ENCODE measurements at regions not wholly inside any gene's neighbourhood (a gene's known extent, or its start where the extent isn't known, plus 50 kb on each side); places are given as distances from the start of the nearest gene placed in this dataset.

GRCh38 chr21:16363518-16363917 is 633.7 kb downstream of the USP25 start:
- DNase-seq (ENCODE audit: low spot score), result no peak

GRCh38 chr21:16366207-16366606 is 636.4 kb downstream of the USP25 start:
- DNase-seq (ENCODE audit: low spot score), result no peak

- no peak for DNase-seq (ENCODE audit: low spot score)
These were observed 637.3 kb downstream of the USP25 start for GRCh38 chr21:16367079-16367478.

GRCh38 chr21:16370186-16370585 is 640.4 kb downstream of the USP25 start:
- no peak for DNase-seq (ENCODE audit: low spot score)

GRCh38 chr21:16372586-16372985 is 642.8 kb downstream of the USP25 start:
- DNase-seq (ENCODE audit: low spot score), result no peak

- no peak for DNase-seq (ENCODE audit: low spot score)
These were observed 646.9 kb downstream of the USP25 start for GRCh38 chr21:16376673-16377072.

- no peak for DNase-seq (ENCODE audit: low spot score)
These were observed 647.4 kb downstream of the USP25 start for GRCh38 chr21:16377120-16377658.

- no peak for DNase-seq (ENCODE audit: low spot score)
These were observed 648.1 kb downstream of the USP25 start for GRCh38 chr21:16377857-16378256.

GRCh38 chr21:16378525-16378924 is 648.7 kb downstream of the USP25 start:
- DNase-seq (ENCODE audit: low spot score), result no peak

GRCh38 chr21:16388291-16388690 is 658.5 kb downstream of the USP25 start:
- DNase-seq (ENCODE audit: low spot score), result no peak

- DNase-seq (ENCODE audit: low spot score), result no peak
These were observed 659.3 kb downstream of the USP25 start for GRCh38 chr21:16388911-16389560.

- DNase-seq (ENCODE audit: low spot score), result no peak
These were observed 659.9 kb downstream of the USP25 start for GRCh38 chr21:16389643-16390042.

- DNase-seq (ENCODE audit: low spot score), result no peak
These were observed 665.5 kb downstream of the USP25 start for GRCh38 chr21:16395285-16395684.

GRCh38 chr21:16402752-16403151 is 673.0 kb downstream of the USP25 start:
- no peak for DNase-seq (ENCODE audit: low spot score)

- no peak for DNase-seq (ENCODE audit: low spot score)
These were observed 675.0 kb downstream of the USP25 start for GRCh38 chr21:16404776-16405175.

- no peak for DNase-seq (ENCODE audit: low spot score)
These were observed 676.6 kb downstream of the USP25 start for GRCh38 chr21:16406355-16406754.

- no peak for DNase-seq (ENCODE audit: low spot score)
These were observed 677.8 kb downstream of the USP25 start for GRCh38 chr21:16407403-16408240.

- DNase-seq (ENCODE audit: low spot score), result no peak
These were observed 678.5 kb downstream of the USP25 start for GRCh38 chr21:16408280-16408679.

GRCh38 chr21:16409352-16409751 is 679.6 kb downstream of the USP25 start:
- no peak for DNase-seq (ENCODE audit: low spot score)

- peak; percentile 6 for DNase-seq (ENCODE audit: low spot score)
These were observed 688.4 kb downstream of the USP25 start for GRCh38 chr21:16418226-16418625.

- DNase-seq (ENCODE audit: low spot score), result no peak
These were observed 688.9 kb downstream of the USP25 start for GRCh38 chr21:16418642-16419041.

- peak; percentile 11 for DNase-seq (ENCODE audit: low spot score)
These were observed 689.6 kb downstream of the USP25 start for GRCh38 chr21:16419188-16419921.
